Colonic mucosa (tissue), 4 donors: ENCODE measurements at regions not wholly inside any gene's neighbourhood (a gene's known extent, or its start where the extent isn't known, plus 50 kb on each side); places are given as distances from the start of the nearest gene placed in this dataset.

Experiments
- DNase-seq: peaks from one replicate; pipeline ENCODE4 v3.0.0-alpha.2; 2020
- H3K27ac ChIP-seq: fragments of 200-600 bp; one replicate; pipeline ENCODE4 v1.8.0; 2021
- H3K27me3 ChIP-seq: fragments of 200-600 bp; one replicate; pipeline ENCODE4 v1.8.0; 2021
- H3K36me3 ChIP-seq: fragments of 200-600 bp; one replicate; pipeline ENCODE4 v1.8.0; 2021
- H3K4me1 ChIP-seq: fragments of 200-600 bp; one replicate; pipeline ENCODE4 v1.8.0; 2021; ENCODE audit warnings: mild to moderate bottlenecking
- H3K4me3 ChIP-seq: fragments of 200-600 bp; one replicate; pipeline ENCODE4 v1.8.0; 2021
- H3K9ac ChIP-seq, 2 donors: one replicate each; pipeline ENCODE4 v1.7.0; 2013; ENCODE audit warnings: control low read depth in 2 of 2, low read depth in 2 of 2, low read length in 2 of 2
- H3K9me3 ChIP-seq: fragments of 200-600 bp; one replicate; pipeline ENCODE4 v1.8.0; 2021
- CTCF ChIP-seq: fragments of 200-600 bp; IDR thresholded peaks from one replicate; pipeline ENCODE4 v1.8.0; 2022; ENCODE audit warnings: antibody characterized with exemption, mild to moderate bottlenecking
- intact Hi-C: fragments of 100-400 bp; cut with DNase I; formaldehyde crosslinking; loops from one replicate; pipeline ENCODE4 v1.14.1; 2022
- donor health status: healthy.
- donor health status: DM: no; HTN: no; CAD: no.
- donor health status: DM: no; HTN: no; CAD: no.

GRCh38 chrX:122055979-122056715, 1008.7 kb downstream of the GLUD2 start:
- Histone ChIP-seq H3K9ac (no peak overlapping the region), H3K27me3 (no peaks in the 10 kb centered on the region), H3K9me3 (no peaks in the 10 kb centered on the region), H3K36me3 (no peaks in the 10 kb centered on the region), H3K4me3 (no peak overlapping the region), H3K4me1 (no peaks in the 10 kb centered on the region), H3K27ac (no peak overlapping the region)
- DNase-seq = no peak
- intact Hi-C loops = no loop called here
- no peak for TF ChIP-seq CTCF

- intact Hi-C loops = no loop called here
- Histone ChIP-seq H3K9me3 (no peaks in the 10 kb centered on the region), H3K27me3 (no peaks in the 10 kb centered on the region), H3K9ac (no peak overlapping the region), H3K36me3 (no peaks in the 10 kb centered on the region), H3K4me1 (no peaks in the 10 kb centered on the region), H3K4me3 (no peak overlapping the region), H3K27ac (no peak overlapping the region)
- TF ChIP-seq CTCF = no peak
- DNase-seq = no peak
These were observed 1028.8 kb downstream of the GLUD2 start for GRCh38 chrX:122076241-122076640.

- TF ChIP-seq CTCF = no peak
- H3K36me3 ChIP-seq = no peaks in the 10 kb centered on the region
- H3K9me3 ChIP-seq = no peaks in the 10 kb centered on the region
- H3K4me3 ChIP-seq = no peak overlapping the region
- H3K9ac ChIP-seq = no peak overlapping the region
- intact Hi-C loops = no loop called here
- H3K27ac ChIP-seq = no peak overlapping the region
- no peak for DNase-seq
- H3K4me1 ChIP-seq = no peaks in the 10 kb centered on the region
- no peaks in the 10 kb centered on the region for H3K27me3 ChIP-seq
These were observed 1030.7 kb downstream of the GLUD2 start for GRCh38 chrX:122078079-122078478.

DNA sequence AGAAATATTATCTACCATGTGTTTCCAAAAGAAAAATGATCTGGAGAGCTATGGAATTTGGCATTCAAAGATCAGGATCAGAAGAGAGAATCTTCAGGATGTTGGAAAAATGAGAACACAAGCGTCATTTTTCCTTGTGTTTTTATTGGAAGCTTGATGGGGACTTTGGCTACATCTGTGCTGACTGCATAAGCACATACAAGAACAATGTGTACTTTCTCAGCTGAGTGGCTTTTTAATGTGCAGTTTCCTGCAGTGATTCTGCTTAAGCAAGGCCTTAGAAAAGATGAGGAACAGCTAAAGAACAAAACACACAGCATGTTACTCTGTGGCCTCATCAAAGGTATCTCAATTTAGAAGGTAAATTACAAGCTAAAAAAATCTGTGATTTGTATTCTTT, 1039.9 kb downstream of the GLUD2 start:
- no peaks in the 10 kb centered on the region for H3K4me1 ChIP-seq
- H3K27ac ChIP-seq = no peak overlapping the region
- no peaks in the 10 kb centered on the region for H3K9me3 ChIP-seq
- H3K36me3 ChIP-seq = no peaks in the 10 kb centered on the region
- H3K27me3 ChIP-seq = no peaks in the 10 kb centered on the region
- no peak for TF ChIP-seq CTCF
- no peak for DNase-seq
- intact Hi-C loops = no loop called here
- no peak overlapping the region for H3K4me3 ChIP-seq
- no peak overlapping the region for H3K9ac ChIP-seq

GRCh38 chrX:122091571-122091970, 1044.2 kb downstream of the GLUD2 start:
- no peak overlapping the region for H3K9ac ChIP-seq
- no peak overlapping the region for H3K4me3 ChIP-seq
- no peaks in the 10 kb centered on the region for H3K27me3 ChIP-seq
- intact Hi-C loops = no loop called here
- H3K36me3 ChIP-seq = no peaks in the 10 kb centered on the region
- no peaks in the 10 kb centered on the region for H3K4me1 ChIP-seq
- TF ChIP-seq CTCF = no peak
- no peak for DNase-seq
- no peak overlapping the region for H3K27ac ChIP-seq
- no peaks in the 10 kb centered on the region for H3K9me3 ChIP-seq
